Activated CD8-positive, alpha-beta memory T cell treated with anti-CD3 and anti-CD28 coated beads, Interleukin-2, amount 10 ng/mL, durations not matched to agents 7 days and 5 days (primary cell): ENCODE measurements at regions not wholly inside any gene's neighbourhood (a gene's known extent, or its start where the extent isn't known, plus 50 kb on each side); places are given as distances from the start of the nearest gene placed in this dataset.

ENCODE experiments used
- ATAC-seq: fragments of 150-1000 bp; cut with Tn5 transposase; one replicate; pipeline ENCODE4 v1.10.0; 2021; ENCODE audit warnings: moderate library complexity
- CTCF ChIA-PET: fragments of 350-600 bp; sonication (Branson Sonifier 250); formaldehyde crosslinking; loops from one replicate; lab custom pipeline; 2021; ENCODE audit warnings: antibody characterized with exemption; lab: Charles Lee
- DNase-seq: peaks from one replicate; pipeline ENCODE4 v3.0.0-alpha.2; 2020
- H3K27ac Mint-ChIP-seq: one replicate; pipeline ENCODE4 v1.8.0; 2021; ENCODE audit warnings: mild to moderate bottlenecking, mixed read lengths
- H3K27me3 Mint-ChIP-seq: one replicate; pipeline ENCODE4 v1.8.0; 2021; ENCODE audit warnings: mixed read lengths
- H3K36me3 Mint-ChIP-seq: one replicate; pipeline ENCODE4 v1.8.0; 2021; ENCODE audit warnings: mild to moderate bottlenecking, mixed read lengths
- H3K4me1 Mint-ChIP-seq: one replicate; pipeline ENCODE4 v1.8.0; 2021; ENCODE audit warnings: mixed read lengths
- H3K4me3 Mint-ChIP-seq: one replicate; pipeline ENCODE4 v1.8.0; 2021; ENCODE audit warnings: mild to moderate bottlenecking, moderate library complexity, mixed read lengths
- H3K9me3 Mint-ChIP-seq: one replicate; pipeline ENCODE4 v1.8.0; 2022; ENCODE audit warnings: low read depth, mixed read lengths

- H3K4me3 Mint-ChIP-seq: no peak overlapping the region
- CTCF ChIA-PET: no interaction called here
- ATAC-seq (no peak), DNase-seq (no peak)
- peaks cover 3% of the 10 kb centered on the region for H3K27me3 Mint-ChIP-seq
- no peaks in the 10 kb centered on the region for H3K36me3 Mint-ChIP-seq
- H3K4me1 Mint-ChIP-seq: no peaks in the 10 kb centered on the region
- H3K9me3 Mint-ChIP-seq: peaks cover 4% of the 10 kb centered on the region
- H3K27ac Mint-ChIP-seq: no peak overlapping the region
These were observed 544.5 kb downstream of the MAFB start for GRCh38 chr20:40144581-40144980.

GRCh38 chr20:40134176-40134575 is 554.9 kb downstream of the MAFB start:
- CTCF ChIA-PET: no interaction called here
- H3K36me3 Mint-ChIP-seq: no peaks in the 10 kb centered on the region
- H3K27me3 Mint-ChIP-seq: no peaks in the 10 kb centered on the region
- H3K27ac Mint-ChIP-seq: no peak overlapping the region
- H3K9me3 Mint-ChIP-seq: peaks cover 2% of the 10 kb centered on the region
- H3K4me1 Mint-ChIP-seq: no peaks in the 10 kb centered on the region
- ATAC-seq (no peak), DNase-seq (no peak)
- no peak overlapping the region for H3K4me3 Mint-ChIP-seq

- Mint-ChIP-seq H3K4me3 (no peak overlapping the region), H3K4me1 (no peaks in the 10 kb centered on the region), H3K27ac (no peak overlapping the region), H3K36me3 (no peaks in the 10 kb centered on the region), H3K27me3 (no peaks in the 10 kb centered on the region), H3K9me3 (no peaks in the 10 kb centered on the region)
- DNase-seq (no peak), ATAC-seq (no peak)
- CTCF ChIA-PET: no interaction called here
These were observed 568.2 kb downstream of the MAFB start for GRCh38 chr20:40120827-40121226.

- Mint-ChIP-seq H3K27ac (no peak overlapping the region), H3K4me1 (no peaks in the 10 kb centered on the region)
- CTCF ChIA-PET: no interaction called here
These were observed 577.8 kb downstream of the MAFB start for GRCh38 chr20:40111282-40111681.

GRCh38 chr20:40110311-40110831 is 578.7 kb downstream of the MAFB start:
- H3K36me3 Mint-ChIP-seq: no peaks in the 10 kb centered on the region
- no peak for DNase-seq
- no peak overlapping the region for H3K27ac Mint-ChIP-seq
- no peaks in the 10 kb centered on the region for H3K27me3 Mint-ChIP-seq
- H3K4me1 Mint-ChIP-seq: no peaks in the 10 kb centered on the region
- ATAC-seq: no peak
- no peak overlapping the region for H3K4me3 Mint-ChIP-seq
- CTCF ChIA-PET: no interaction called here
- H3K9me3 Mint-ChIP-seq: no peaks in the 10 kb centered on the region

More at GRCh38 chr20:40111282-40111681, 577.8 kb downstream of the MAFB start:
- H3K27me3 Mint-ChIP-seq: no peaks in the 10 kb centered on the region
- DNase-seq: no peak
- H3K36me3 Mint-ChIP-seq: no peaks in the 10 kb centered on the region
- H3K4me3 Mint-ChIP-seq: no peak overlapping the region
- ATAC-seq: no peak
- H3K9me3 Mint-ChIP-seq: no peaks in the 10 kb centered on the region

GRCh38 chr20:40109136-40109535 is 579.9 kb downstream of the MAFB start:
- Mint-ChIP-seq H3K27me3 (no peaks in the 10 kb centered on the region), H3K27ac (no peak overlapping the region), H3K9me3 (no peaks in the 10 kb centered on the region), H3K4me1 (no peaks in the 10 kb centered on the region), H3K36me3 (no peaks in the 10 kb centered on the region), H3K4me3 (no peak overlapping the region)
- DNase-seq (no peak), ATAC-seq (no peak)
- CTCF ChIA-PET: no interaction called here

- H3K4me3 Mint-ChIP-seq: no peak overlapping the region
- H3K9me3 Mint-ChIP-seq: no peaks in the 10 kb centered on the region
- CTCF ChIA-PET: no interaction called here
- no peaks in the 10 kb centered on the region for H3K27me3 Mint-ChIP-seq
- no peak overlapping the region for H3K27ac Mint-ChIP-seq
- no peaks in the 10 kb centered on the region for H3K4me1 Mint-ChIP-seq
- H3K36me3 Mint-ChIP-seq: no peaks in the 10 kb centered on the region
- DNase-seq (no peak), ATAC-seq (no peak)
These were observed 580.7 kb downstream of the MAFB start for GRCh38 chr20:40108321-40108720.

GRCh38 chr20:40104959-40105358 is 584.1 kb downstream of the MAFB start:
- Mint-ChIP-seq H3K36me3 (no peaks in the 10 kb centered on the region), H3K9me3 (no peaks in the 10 kb centered on the region), H3K27me3 (no peaks in the 10 kb centered on the region), H3K27ac (no peak overlapping the region), H3K4me3 (no peak overlapping the region), H3K4me1 (no peaks in the 10 kb centered on the region)
- CTCF ChIA-PET: interaction anchor here (0.6 kb wide), 1 partner anchor 9 kb away, joined by 3 read pairs; no protein-coding TSS in a partner anchor
- ATAC-seq (no peak), DNase-seq (no peak)

- no peaks in the 10 kb centered on the region for H3K36me3 Mint-ChIP-seq
- CTCF ChIA-PET: no interaction called here
- DNase-seq: no peak
- no peaks in the 10 kb centered on the region for H3K27me3 Mint-ChIP-seq
- H3K9me3 Mint-ChIP-seq: no peaks in the 10 kb centered on the region
- no peak overlapping the region for H3K27ac Mint-ChIP-seq
- H3K4me1 Mint-ChIP-seq: no peaks in the 10 kb centered on the region
- no peak for ATAC-seq
- H3K4me3 Mint-ChIP-seq: no peak overlapping the region
These were observed 585.6 kb downstream of the MAFB start for GRCh38 chr20:40103420-40103819.

- no peaks in the 10 kb centered on the region for H3K27me3 Mint-ChIP-seq
- no peak overlapping the region for H3K4me3 Mint-ChIP-seq
- no peaks in the 10 kb centered on the region for H3K4me1 Mint-ChIP-seq
- no peaks in the 10 kb centered on the region for H3K36me3 Mint-ChIP-seq
- no peaks in the 10 kb centered on the region for H3K9me3 Mint-ChIP-seq
- DNase-seq: no peak
- H3K27ac Mint-ChIP-seq: no peak overlapping the region
- CTCF ChIA-PET: no interaction called here
- ATAC-seq: no peak
These were observed 587.5 kb downstream of the MAFB start for GRCh38 chr20:40101560-40101959.

GRCh38 chr20:40100261-40100660 is 588.8 kb downstream of the MAFB start:
- Mint-ChIP-seq H3K27ac (no peak overlapping the region), H3K9me3 (no peaks in the 10 kb centered on the region), H3K27me3 (no peaks in the 10 kb centered on the region), H3K36me3 (no peaks in the 10 kb centered on the region), H3K4me3 (no peak overlapping the region), H3K4me1 (no peaks in the 10 kb centered on the region)
- no peak for DNase-seq
- no peak for ATAC-seq
- CTCF ChIA-PET: no interaction called here

GRCh38 chr20:40090236-40090635 is 598.8 kb downstream of the MAFB start:
- Mint-ChIP-seq H3K27me3 (no peaks in the 10 kb centered on the region), H3K27ac (no peak overlapping the region), H3K4me1 (no peaks in the 10 kb centered on the region), H3K9me3 (peaks cover 7% of the 10 kb centered on the region), H3K4me3 (no peak overlapping the region), H3K36me3 (no peaks in the 10 kb centered on the region)
- CTCF ChIA-PET: no interaction called here
- no peak for ATAC-seq
- DNase-seq: no peak

GRCh38 chr20:40087496-40087895 is 601.5 kb downstream of the MAFB start:
- no peaks in the 10 kb centered on the region for H3K4me1 Mint-ChIP-seq
- H3K27ac Mint-ChIP-seq: no peak overlapping the region
- CTCF ChIA-PET: no interaction called here
- no peak for ATAC-seq
- no peaks in the 10 kb centered on the region for H3K27me3 Mint-ChIP-seq
- H3K9me3 Mint-ChIP-seq: peaks cover 8% of the 10 kb centered on the region
- DNase-seq: no peak
- H3K36me3 Mint-ChIP-seq: no peaks in the 10 kb centered on the region
- H3K4me3 Mint-ChIP-seq: no peak overlapping the region

GRCh38 chr20:40085513-40085912 is 603.5 kb downstream of the MAFB start:
- H3K27ac Mint-ChIP-seq: no peak overlapping the region
- no peak overlapping the region for H3K4me3 Mint-ChIP-seq
- H3K9me3 Mint-ChIP-seq: peaks cover 3% of the 10 kb centered on the region
- no peaks in the 10 kb centered on the region for H3K27me3 Mint-ChIP-seq
- no peaks in the 10 kb centered on the region for H3K36me3 Mint-ChIP-seq
- CTCF ChIA-PET: no interaction called here
- no peaks in the 10 kb centered on the region for H3K4me1 Mint-ChIP-seq
- no peak for DNase-seq
- no peak for ATAC-seq

GRCh38 chr20:40082436-40082835 is 606.6 kb downstream of the MAFB start:
- Mint-ChIP-seq H3K4me1 (no peaks in the 10 kb centered on the region), H3K27ac (no peak overlapping the region), H3K9me3 (peaks cover 3% of the 10 kb centered on the region), H3K36me3 (no peaks in the 10 kb centered on the region), H3K4me3 (no peak overlapping the region), H3K27me3 (no peaks in the 10 kb centered on the region)
- no peak for ATAC-seq
- CTCF ChIA-PET: no interaction called here
- DNase-seq: no peak
